Tibial artery (tissue), 4 donors: ENCODE measurements at regions not wholly inside any gene's neighbourhood (a gene's known extent, or its start where the extent isn't known, plus 50 kb on each side); places are given as distances from the start of the nearest gene placed in this dataset.
A peak's percentile ranks its signal among the peaks of the same experiment; 100 is the strongest.

Experiments used
- DNase-seq, 2 donors: peaks; one replicate each; pipeline ENCODE4 v3.0.0-alpha.2; 2019
- H3K27ac ChIP-seq, 2 donors: fragments of 200-600 bp; sonication (generic) in 1 of 2; 1 replicate in 1 of 2; 2 replicates in 1 of 2; pipeline ENCODE4 v1.5.1; 2018 to 2019; ENCODE audit warnings: mild to moderate bottlenecking in 1 of 2
- H3K27me3 ChIP-seq, 2 donors: fragments of 200-600 bp; sonication (generic) in 1 of 2; one replicate each; pipeline versions ENCODE4 v1.5.1 to v1.6.0; 2016 to 2019
- H3K36me3 ChIP-seq, 3 donors: fragments of 200-600 bp; sonication (generic) in 2 of 3; one replicate each; pipeline ENCODE4 v1.5.1; 2016 to 2019; ENCODE audit warnings: mild to moderate bottlenecking in 2 of 3
- H3K4me1 ChIP-seq, 4 donors: fragments of 200-600 bp; sonication (generic) in 2 of 4; 1 replicate in 3 of 4; 2 replicates in 1 of 4; pipeline ENCODE4 v1.5.1; 2016 to 2019
- H3K4me3 ChIP-seq, 2 donors: fragments of 200-600 bp; sonication (generic) in 1 of 2; 1 replicate in 1 of 2; 2 replicates in 1 of 2; pipeline ENCODE4 v1.5.1; 2018 to 2019; ENCODE audit warnings: mild to moderate bottlenecking in 2 of 2
- H3K9me3 ChIP-seq, 3 donors: fragments of 200-600 bp; sonication (generic) in 1 of 3; one replicate each; pipeline ENCODE4 v1.5.1; 2016 to 2019
- intact Hi-C: fragments of 100-400 bp; cut with DNase I; formaldehyde crosslinking; loops from one replicate; pipeline ENCODE4 v1.15.0; 2023; ENCODE audit warnings: low total_unique reads
- TF ChIP-seq, protein P1 (sequence below), 2 experiments: fragments of 200-600 bp in 1 of 2; fragments of 450-650 bp in 1 of 2; IDR thresholded peaks; one replicate each; pipeline ENCODE4 v1.5.1; 2017 to 2019; ENCODE audit warnings: antibody characterized with exemption in 2 of 2, mild to moderate bottlenecking in 1 of 2, moderate library complexity in 1 of 2

DNA sequence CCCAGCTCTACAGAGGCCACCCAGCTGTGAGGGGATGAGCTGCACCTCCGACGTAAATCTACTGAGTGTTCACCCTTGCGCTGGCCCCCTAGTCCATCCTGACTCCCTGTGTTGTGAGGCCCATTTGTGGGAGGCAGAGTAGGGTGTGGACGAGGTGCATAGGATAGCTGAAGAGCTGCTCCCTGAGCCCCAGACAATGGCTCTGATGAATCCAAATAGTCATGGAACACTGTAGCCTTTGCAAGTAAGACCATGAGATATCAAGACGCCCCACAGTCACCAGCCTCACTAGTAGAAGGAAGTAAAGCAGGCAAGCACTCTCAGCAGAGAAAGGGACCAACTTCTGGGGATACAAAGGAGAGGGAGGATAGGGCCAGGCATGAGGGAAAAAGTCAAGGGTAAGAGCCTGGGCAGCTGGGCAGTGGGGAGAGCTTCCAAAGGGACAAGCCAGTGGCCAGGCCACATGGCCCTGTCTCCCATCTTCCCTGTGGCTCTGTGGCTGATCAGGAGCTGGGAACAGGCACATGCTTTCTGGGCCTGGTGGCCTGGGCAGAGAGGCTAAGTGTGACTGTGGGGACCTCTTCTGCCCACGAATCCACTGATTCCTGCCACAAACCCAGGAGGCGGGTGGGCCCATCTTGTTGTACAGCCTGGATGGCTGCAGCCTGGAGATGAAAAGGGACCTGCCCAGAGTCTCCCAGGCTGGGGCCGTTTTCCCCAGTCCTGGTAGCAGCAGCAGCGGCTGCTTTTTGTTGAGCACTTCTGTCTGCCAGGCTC, 55.5 kb upstream of the EPS8L3 start:
- no peaks in the 10 kb centered on the region for H3K27me3 ChIP-seq
- peak overlapping the region; percentile 11 to 27 for H3K27ac ChIP-seq
- peaks cover 0 to 6% (median 5%) of the 10 kb centered on the region in 3 donors for H3K9me3 ChIP-seq
- TF ChIP-seq, protein P1, sequence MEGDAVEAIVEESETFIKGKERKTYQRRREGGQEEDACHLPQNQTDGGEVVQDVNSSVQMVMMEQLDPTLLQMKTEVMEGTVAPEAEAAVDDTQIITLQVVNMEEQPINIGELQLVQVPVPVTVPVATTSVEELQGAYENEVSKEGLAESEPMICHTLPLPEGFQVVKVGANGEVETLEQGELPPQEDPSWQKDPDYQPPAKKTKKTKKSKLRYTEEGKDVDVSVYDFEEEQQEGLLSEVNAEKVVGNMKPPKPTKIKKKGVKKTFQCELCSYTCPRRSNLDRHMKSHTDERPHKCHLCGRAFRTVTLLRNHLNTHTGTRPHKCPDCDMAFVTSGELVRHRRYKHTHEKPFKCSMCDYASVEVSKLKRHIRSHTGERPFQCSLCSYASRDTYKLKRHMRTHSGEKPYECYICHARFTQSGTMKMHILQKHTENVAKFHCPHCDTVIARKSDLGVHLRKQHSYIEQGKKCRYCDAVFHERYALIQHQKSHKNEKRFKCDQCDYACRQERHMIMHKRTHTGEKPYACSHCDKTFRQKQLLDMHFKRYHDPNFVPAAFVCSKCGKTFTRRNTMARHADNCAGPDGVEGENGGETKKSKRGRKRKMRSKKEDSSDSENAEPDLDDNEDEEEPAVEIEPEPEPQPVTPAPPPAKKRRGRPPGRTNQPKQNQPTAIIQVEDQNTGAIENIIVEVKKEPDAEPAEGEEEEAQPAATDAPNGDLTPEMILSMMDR (IDR thresholded peaks at IDR 0.05): no peak
- intact Hi-C loops: no loop called here
- H3K36me3 ChIP-seq: no peaks in the 10 kb centered on the region
- H3K4me3 ChIP-seq: no peak overlapping the region
- H3K4me1 ChIP-seq: peaks cover 0 to 68% (median 51%) of the 10 kb centered on the region in 4 donors
- no peak for DNase-seq

DNA sequence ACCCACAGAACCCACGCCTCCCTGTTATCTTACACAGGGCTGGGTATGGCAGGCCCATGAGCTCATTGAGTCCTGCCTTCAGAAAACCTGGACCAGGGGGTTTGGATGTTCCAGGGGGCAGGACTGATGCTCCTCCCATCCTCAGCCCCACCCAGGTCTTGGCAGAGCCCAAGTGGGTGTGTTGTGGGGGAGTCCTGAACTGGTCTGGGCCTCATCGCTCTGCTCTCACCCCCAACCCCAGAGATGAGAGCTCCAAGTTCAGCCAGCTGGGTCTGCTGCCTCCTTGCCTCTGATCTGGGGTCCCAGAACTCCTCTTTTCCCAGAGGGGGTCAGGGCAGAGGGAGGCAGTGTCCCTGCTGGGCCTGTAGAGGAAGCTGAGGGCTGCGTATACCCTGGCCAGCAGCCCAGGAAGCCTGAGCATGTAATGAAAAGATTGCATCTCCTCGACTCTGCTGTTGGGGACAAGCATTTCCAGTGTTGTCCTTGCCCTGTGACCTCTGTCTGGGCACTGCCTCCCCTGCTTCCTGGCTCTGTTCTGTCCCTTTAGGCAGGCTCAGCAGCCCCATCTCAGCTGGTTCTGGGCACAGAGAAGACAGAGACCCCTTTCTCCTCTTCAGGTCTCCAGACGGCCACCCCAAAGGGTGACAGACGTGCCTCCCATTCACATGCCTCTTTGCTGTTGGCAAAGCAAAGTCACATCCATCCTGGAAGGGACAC, 54.7 kb upstream of the EPS8L3 start:
- Histone ChIP-seq H3K27me3 (no peaks in the 10 kb centered on the region), H3K9me3 (peaks cover 0 to 6% (median 5%) of the 10 kb centered on the region in 3 donors), H3K36me3 (no peaks in the 10 kb centered on the region), H3K27ac (peak overlapping the region; percentile 11 to 27), H3K4me1 (peaks cover 0 to 60% (median 44%) of the 10 kb centered on the region in 4 donors), H3K4me3 (no peak overlapping the region)
- intact Hi-C loops: no loop called here
- TF ChIP-seq, protein P1 (IDR thresholded peaks at IDR 0.05): no peak
- DNase-seq: peak in 1 of 2 donors; percentile 65

DNA sequence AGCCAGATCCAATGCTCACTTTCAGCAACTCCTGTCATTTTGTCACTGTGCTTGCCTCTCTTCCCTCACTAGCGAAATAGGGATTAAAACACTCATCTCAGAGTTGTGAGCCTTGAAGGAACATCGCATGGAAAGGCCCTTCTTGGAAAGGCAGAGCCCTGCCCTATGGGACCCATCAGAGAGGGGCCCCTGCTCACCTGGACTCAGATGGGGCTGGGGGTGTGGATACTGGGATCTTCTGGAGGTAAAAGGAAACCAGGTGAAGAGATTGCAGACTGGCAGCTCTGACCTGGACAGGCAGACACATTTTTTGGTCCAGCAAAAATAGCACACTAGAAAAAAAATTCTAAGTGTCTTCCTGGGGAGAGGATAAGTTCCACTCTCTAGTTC, 54.2 kb upstream of the EPS8L3 start:
- H3K27ac ChIP-seq: peak overlapping the region; percentile 11 to 27
- H3K4me1 ChIP-seq: peaks cover 0 to 55% (median 39%) of the 10 kb centered on the region in 4 donors
- peaks cover 0 to 6% (median 5%) of the 10 kb centered on the region in 3 donors for H3K9me3 ChIP-seq

DNA sequence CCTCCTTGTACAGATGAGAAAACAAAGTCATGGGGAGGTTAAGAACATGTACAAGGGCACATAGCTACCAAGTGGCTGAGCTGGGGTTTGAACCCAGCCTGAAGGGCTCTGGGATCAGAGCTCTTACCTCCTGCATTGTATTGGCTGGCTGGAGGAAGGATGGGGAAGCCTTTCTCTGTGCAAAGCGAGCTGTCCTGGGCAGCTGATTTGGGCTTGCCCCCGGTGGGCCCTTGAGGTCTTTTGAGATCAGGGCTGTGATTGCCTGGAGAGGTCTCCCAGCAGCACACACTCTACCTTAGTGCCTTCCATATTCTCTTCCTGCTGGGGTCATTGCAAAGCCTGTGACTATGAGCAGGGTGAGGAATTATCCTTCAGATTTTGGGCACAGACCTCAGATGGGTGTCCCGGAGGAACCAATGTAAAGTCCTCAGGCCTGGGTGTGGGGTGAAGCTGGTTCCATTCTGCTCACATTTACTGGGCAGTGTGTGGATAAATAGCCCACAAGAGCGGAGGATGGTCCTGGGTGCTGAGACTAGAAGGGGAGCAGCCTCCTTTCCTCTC, 53.3 kb upstream of the EPS8L3 start:
- H3K27ac ChIP-seq: peak overlapping the region; percentile 45 to 64
- peaks cover 0 to 6% (median 5%) of the 10 kb centered on the region in 3 donors for H3K9me3 ChIP-seq
- peak in 1 of 2 donors; percentile 59 for DNase-seq
- no peaks in the 10 kb centered on the region for H3K27me3 ChIP-seq
- H3K4me1 ChIP-seq: peaks cover 0 to 47% (median 31%) of the 10 kb centered on the region in 4 donors
- no peaks in the 10 kb centered on the region for H3K36me3 ChIP-seq
- no peak overlapping the region for H3K4me3 ChIP-seq
- TF ChIP-seq, protein P1 (IDR thresholded peaks at IDR 0.05): no peak
- intact Hi-C loops: no loop called here

More for the DNA sequence above, 54.2 kb upstream of the EPS8L3 start:
- Histone ChIP-seq H3K36me3 (no peaks in the 10 kb centered on the region), H3K27me3 (no peaks in the 10 kb centered on the region), H3K4me3 (no peak overlapping the region)
- no peak for DNase-seq
- TF ChIP-seq, protein P1 (IDR thresholded peaks at IDR 0.05): no peak
- intact Hi-C loops: no loop called here

DNA sequence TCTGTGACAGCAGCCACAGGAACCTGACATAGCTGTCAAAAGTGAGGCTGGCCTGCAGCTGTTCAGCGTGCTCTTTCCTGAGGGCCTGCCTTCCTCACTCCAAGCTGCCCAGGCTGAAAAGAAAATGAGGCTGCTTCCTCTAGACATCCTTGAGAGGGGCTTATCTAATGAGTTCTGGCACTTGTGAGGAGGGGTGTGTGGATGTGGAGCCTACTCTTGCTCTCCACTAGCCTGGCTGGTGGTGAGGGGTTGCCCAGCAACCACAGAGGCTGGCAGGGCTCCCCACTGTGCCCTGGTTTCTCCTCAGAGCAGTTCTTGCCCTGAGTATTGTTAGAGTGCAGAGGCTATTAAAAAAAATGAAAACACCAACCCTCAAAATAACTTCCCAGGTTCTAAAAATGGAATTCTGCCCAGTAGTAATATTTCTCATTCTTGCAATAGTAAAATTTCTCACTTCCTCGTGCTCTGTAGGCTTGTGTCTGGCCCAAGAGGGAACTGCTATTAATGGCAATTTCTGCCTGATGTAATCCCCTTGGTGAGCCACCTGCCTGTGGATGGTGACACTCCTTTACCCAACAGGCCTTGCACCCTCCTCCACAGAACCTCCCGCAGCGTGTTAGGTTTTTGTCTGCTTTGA, 52.6 kb upstream of the EPS8L3 start:
- TF ChIP-seq, protein P1 (IDR thresholded peaks at IDR 0.05): no peak
- H3K27me3 ChIP-seq: no peaks in the 10 kb centered on the region
- peaks cover 0 to 39% (median 24%) of the 10 kb centered on the region in 4 donors for H3K4me1 ChIP-seq
- intact Hi-C loops: no loop called here
- H3K4me3 ChIP-seq: no peak overlapping the region
- peaks cover 0 to 6% (median 5%) of the 10 kb centered on the region in 3 donors for H3K9me3 ChIP-seq
- no peaks in the 10 kb centered on the region for H3K36me3 ChIP-seq
- peak overlapping the region; percentile 45 to 64 for H3K27ac ChIP-seq
- peak; percentile 50 to 81 for DNase-seq
